GM12878 (cell line): ENCODE measurements at regions not wholly inside any gene's neighbourhood (a gene's known extent, or its start where the extent isn't known, plus 50 kb on each side); places are given as distances from the start of the nearest gene placed in this dataset.

Experiments used
- ATAC-seq: fragments of 200-7000 bp; cut with Tn5 transposase; 3 replicates; pipeline ENCODE4 v1.9.1; 2020; ENCODE audit warnings: mild to moderate bottlenecking, moderate library complexity
- BruUV-seq: library from RNA; stranded (reverse); fragments of 400-500 nt; replicated peaks from 2 replicates; lab custom pipeline; 2021; lab: Mats Ljungman, UMichigan
- CTCF ChIA-PET: fragments of 300-600 bp; sonication (Branson Sonifier 250); formaldehyde crosslinking; extraction: SDS; loops from one replicate; lab custom pipeline; 2021; ENCODE audit warnings: inconsistent platforms; lab: Yijun Ruan, JAX
- POLR2A ChIA-PET: fragments of 350-600 bp; formaldehyde crosslinking; extraction: SDS; loops from one replicate; lab custom pipeline; 2021; ENCODE audit warnings: inconsistent platforms; lab: Charles Lee
- RAD21 ChIA-PET: fragments of 300-600 bp; sonication (Branson Sonifier 250); formaldehyde crosslinking; loops from one replicate; lab custom pipeline; 2023; ENCODE audit warnings: antibody characterized with exemption; ENCODE audit not compliant: unreplicated experiment; lab: Charles Lee
- SMC1A ChIA-PET: fragments of 300-600 bp; sonication (Branson Sonifier 250); formaldehyde crosslinking; loops from one replicate; lab custom pipeline; 2023; ENCODE audit not compliant: unreplicated experiment, uncharacterized antibody; lab: Charles Lee
- DNase-seq: peaks from one replicate; pipeline ENCODE4 v3.0.0-alpha.2; 2011; ENCODE audit warnings: low read depth, low spot score
- FAIRE-seq: peaks from 3 replicates; lab custom pipeline; 2011; peaks lifted over from hg19 to GRCh38; lab: Jason Lieb, UNC
- H2AFZ ChIP-seq: 2 replicates; pipeline ENCODE4 v1.6.0; 2011; ENCODE audit warnings: low read depth, low read length, control low read depth; ENCODE audit not compliant: control insufficient read depth
- H3K27ac ChIP-seq: 2 replicates; pipeline ENCODE4 v1.5.1; 2011; ENCODE audit warnings: control low read depth; ENCODE audit not compliant: control insufficient read depth, insufficient read depth
- H3K27me3 ChIP-seq, 2 experiments: replicated peaks in 1 of 2; 2 replicates each; pipeline versions ENCODE4 v1.6.0 to v1.6.1; 2011; ENCODE audit warnings: low read length in 1 of 2; ENCODE audit not compliant: control insufficient read depth in 2 of 2, insufficient read depth in 2 of 2
- H3K36me3 ChIP-seq, 2 experiments: 2 replicates each; pipeline ENCODE4 v1.5.1; 2011; ENCODE audit warnings: low read length in 1 of 2; ENCODE audit not compliant: control insufficient read depth in 2 of 2, insufficient read depth in 2 of 2
- H3K4me1 ChIP-seq: 2 replicates; pipeline ENCODE4 v1.6.1; 2011; ENCODE audit warnings: mild to moderate bottlenecking, low read length, moderate library complexity, mixed read lengths; ENCODE audit not compliant: control insufficient read depth, insufficient read depth
- H3K4me2 ChIP-seq: 2 replicates; pipeline ENCODE4 v1.6.0; 2011; ENCODE audit warnings: control low read depth; ENCODE audit not compliant: control insufficient read depth, insufficient read depth
- H3K4me3 ChIP-seq: fragments of 200-600 bp; sonication (generic); 2 replicates; pipeline ENCODE4 v1.5.1; 2016
- H3K79me2 ChIP-seq: 2 replicates; pipeline ENCODE4 v1.6.0; 2011; ENCODE audit warnings: low read length; ENCODE audit not compliant: control insufficient read depth, insufficient read depth
- H3K9ac ChIP-seq: 2 replicates; pipeline ENCODE4 v1.8.0; 2011; ENCODE audit warnings: low read length, control low read depth, mixed read lengths; ENCODE audit not compliant: control insufficient read depth, insufficient read depth
- H3K9me3 ChIP-seq: replicated peaks from 3 replicates; pipeline ENCODE4 v1.5.1; 2011; ENCODE audit warnings: mild to moderate bottlenecking, low read length; ENCODE audit not compliant: control insufficient read depth, insufficient read depth
- H4K20me1 ChIP-seq: 2 replicates; pipeline ENCODE4 v1.6.0; 2011; ENCODE audit not compliant: control insufficient read depth, insufficient read depth
- ATF7 ChIP-seq: fragments of 450-650 bp; IDR thresholded peaks from 2 replicates; pipeline ENCODE4 v1.6.1; 2016; ENCODE audit warnings: low read depth, mild to moderate bottlenecking
- BMI1 ChIP-seq: fragments of 450-650 bp; IDR thresholded peaks from 2 replicates; pipeline ENCODE4 v1.6.1; 2016; ENCODE audit warnings: mild to moderate bottlenecking, moderate library complexity, borderline replicate concordance
- CBX5 ChIP-seq: sonication (generic); IDR thresholded peaks from 2 replicates; pipeline ENCODE4 v1.6.1; 2016; ENCODE audit warnings: low read depth, moderate library complexity, mild to moderate bottlenecking, inconsistent platforms
- DPF2 ChIP-seq: fragments of 450-650 bp; IDR thresholded peaks from 2 replicates; pipeline ENCODE4 v1.6.1; 2017; ENCODE audit warnings: mild to moderate bottlenecking
- FOXM1 ChIP-seq: IDR thresholded peaks from 2 replicates; pipeline ENCODE4 v1.6.1; 2012; ENCODE audit warnings: low read depth, mild to moderate bottlenecking, inconsistent platforms, low read length, moderate library complexity
- GABPA ChIP-seq: IDR thresholded peaks from 2 replicates; pipeline ENCODE4 v1.6.1; 2014; ENCODE audit warnings: antibody characterized with exemption, low read depth, mild to moderate bottlenecking, inconsistent platforms
- IRF5 ChIP-seq: fragments of 450-650 bp; IDR thresholded peaks from 2 replicates; pipeline ENCODE4 v1.6.1; 2017; ENCODE audit warnings: borderline replicate concordance
- MEF2A ChIP-seq: IDR thresholded peaks from 2 replicates; pipeline ENCODE4 v1.6.1; 2011; ENCODE audit warnings: low read depth, mild to moderate bottlenecking, low read length, moderate library complexity; ENCODE audit not compliant: insufficient read depth
- MLLT1 ChIP-seq: fragments of 450-650 bp; IDR thresholded peaks from 2 replicates; pipeline ENCODE4 v1.6.1; 2016; ENCODE audit warnings: mild to moderate bottlenecking
- MTA2 ChIP-seq: fragments of 450-650 bp; IDR thresholded peaks from 2 replicates; pipeline ENCODE4 v1.6.1; 2016; ENCODE audit warnings: low read depth, mild to moderate bottlenecking, moderate library complexity
- NFIC ChIP-seq: IDR thresholded peaks from 2 replicates; pipeline ENCODE4 v1.6.1; 2012; ENCODE audit warnings: low read depth, mild to moderate bottlenecking, inconsistent platforms, low read length, moderate library complexity
- NFYA ChIP-seq: IDR thresholded peaks from 2 replicates; pipeline ENCODE4 v1.6.1; 2011; ENCODE audit warnings: low read depth, mild to moderate bottlenecking, low read length, improper control_type of control experiment, borderline replicate concordance
- POLR2A ChIP-seq: IDR thresholded peaks from 2 replicates; pipeline ENCODE4 v1.6.1; 2011; ENCODE audit warnings: low read depth, mild to moderate bottlenecking, low read length
- RUNX3 ChIP-seq: IDR thresholded peaks from 2 replicates; pipeline ENCODE4 v1.6.1; 2012; ENCODE audit warnings: low read length, inconsistent platforms
- SKIL ChIP-seq: fragments of 450-650 bp; IDR thresholded peaks from 2 replicates; pipeline ENCODE4 v1.6.1; 2017; ENCODE audit warnings: mild to moderate bottlenecking, low read depth, inconsistent platforms; ENCODE audit not compliant: poor library complexity, severe bottlenecking
- SMARCA5 ChIP-seq: fragments of 450-650 bp; IDR thresholded peaks from 2 replicates; pipeline ENCODE4 v1.6.1; 2017; ENCODE audit warnings: mild to moderate bottlenecking
- SPI1 ChIP-seq: IDR thresholded peaks from 2 replicates; pipeline ENCODE4 v1.6.1; 2011; ENCODE audit warnings: low read depth, mild to moderate bottlenecking, low read length, moderate library complexity, borderline replicate concordance; ENCODE audit not compliant: insufficient read depth
- WGBS: methylation state at CpG from one replicate; pipeline ENCODE4 v1.1.6; 2016; ENCODE audit warnings: low lambda C conversion rate; ENCODE audit not compliant: insufficient replicate concordance, insufficient coverage; ENCODE audit errors: missing lambda C conversion rate; 5-methylcytosine and 5-hydroxymethylcytosine counted together
- in situ Hi-C: fragments of 300-500 bp; cut with MboI; formaldehyde crosslinking; loops from 9 replicates; pipeline ENCODE4 v1.14.3; 2018; ENCODE audit warnings: mixed read lengths
- intact Hi-C: fragments of 100-400 bp; cut with micrococcal nuclease; formaldehyde crosslinking; loops from one replicate; pipeline ENCODE4 v1.14.2; 2022; ENCODE audit not compliant: unreplicated experiment
- TF ChIP-seq, protein P1 (sequence below): IDR thresholded peaks from 2 replicates; pipeline ENCODE4 v1.6.1; 2011; ENCODE audit warnings: low read depth, mild to moderate bottlenecking, low read length, moderate library complexity, borderline replicate concordance; ENCODE audit errors: extremely low read depth

- peak overlapping the region; percentile 56 for H3K27ac ChIP-seq
- H3K9me3 ChIP-seq, result no peaks in the 10 kb centered on the region
- no peaks in the 10 kb centered on the region for H3K27me3 ChIP-seq
- peak overlapping the region; percentile 77 for H2AFZ ChIP-seq
- in situ Hi-C loops, result no loop called here
- BruUV-seq, result TSS peak; percentile 84
- FAIRE-seq, result no peak
- no peaks in the 10 kb centered on the region for H3K36me3 ChIP-seq
- ChIA-PET SMC1A (interaction anchor here (0.8 to 4.6 kb wide), 11 partner anchors 9 to 96 kb away, joined by 3 to 22 read pairs (median 4); no protein-coding TSS in a partner anchor), RAD21 (interaction anchor here (0.9 to 2.6 kb wide), 3 partner anchors 12 to 49 kb away, joined by 3 to 11 read pairs (median 3); partner anchors contain the start of gene KIF2A), CTCF (interaction anchor here (0.6 to 1.4 kb wide), 3 partner anchors 32 to 41 kb away, joined by 3 to 4 read pairs (median 3); no protein-coding TSS in a partner anchor), POLR2A (interaction anchor here (0.7 to 1.0 kb wide), 3 partner anchors 12 to 52 kb away, joined by 3 to 4 read pairs (median 3); no protein-coding TSS in a partner anchor)
- DNase-seq, result no peak
- no peaks in the 10 kb centered on the region for H3K79me2 ChIP-seq
- peak; percentile 81 for ATAC-seq
- H3K4me2 ChIP-seq, result peak overlapping the region; percentile 52
- peak overlapping the region; percentile 8; the same call in 1 of the 2 replicates for H3K4me3 ChIP-seq
- H4K20me1 ChIP-seq, result no peaks in the 10 kb centered on the region
- 16% methylated on average over 8 of the region's 8 CpGs for WGBS
- intact Hi-C loops, result no loop called here
- peak overlapping the region; percentile 30; the same call in 1 of the 2 replicates for H3K9ac ChIP-seq
- 0 out of 2 replicates have a peak, but pooled peaks cover 3% of the 10 kb centered on the region for H3K4me1 ChIP-seq
- TF ChIP-seq CBX5, result peak; percentile 45; the same call in 1 of the 2 replicates
- peak; percentile 18 for TF ChIP-seq SKIL
- no peak; the same call in 1 of the 2 replicates for TF ChIP-seq NFIC
- no peak for TF ChIP-seq MEF2A
- TF ChIP-seq POLR2A, result no peak
- peak; percentile 74 for TF ChIP-seq MTA2
- peak; percentile 86 for TF ChIP-seq DPF2
- peak; percentile 66; the same call in 1 of the 2 replicates for TF ChIP-seq ATF7
- TF ChIP-seq, protein P1, sequence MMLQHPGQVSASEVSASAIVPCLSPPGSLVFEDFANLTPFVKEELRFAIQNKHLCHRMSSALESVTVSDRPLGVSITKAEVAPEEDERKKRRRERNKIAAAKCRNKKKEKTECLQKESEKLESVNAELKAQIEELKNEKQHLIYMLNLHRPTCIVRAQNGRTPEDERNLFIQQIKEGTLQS, result peak; percentile 12; the same call in 1 of the 2 replicates
- TF ChIP-seq GABPA, result 0 out of 2 replicates have a peak, but pooled peaks have one; percentile 30
- 0 out of 2 replicates have a peak, but pooled peaks have one; percentile 6 for TF ChIP-seq FOXM1
- TF ChIP-seq IRF5, result peak; percentile 49; the same call in 1 of the 2 replicates
- TF ChIP-seq MLLT1, result peak; percentile 99
- TF ChIP-seq SMARCA5, result peak; percentile 45; the same call in 1 of the 2 replicates
- peak; percentile 81 for TF ChIP-seq RUNX3
- no peak for TF ChIP-seq NFYA
- peak; percentile 31; the same call in 1 of the 2 replicates for TF ChIP-seq BMI1
- peak; percentile 60; the same call in 1 of the 2 replicates for TF ChIP-seq SPI1
Measured at GRCh38 chr5:62256161-62257019, 49.6 kb upstream of the KIF2A start.
